HG02870 (cell line): ENCODE measurements at regions not wholly inside any gene's neighbourhood (a gene's known extent, or its start where the extent isn't known, plus 50 kb on each side); places are given as distances from the start of the nearest gene placed in this dataset.
"Not testable (repeated sequence)": the region's sequence is repeated elsewhere in the genome, so short reads cannot be mapped to it uniquely, and the experiment has no call there.

Experiments
- ATAC-seq: cut with Tn5 transposase; IDR thresholded peaks from one replicate; pipeline ENCODE4 v1.9.1; 2021; ENCODE audit warnings: mild to moderate bottlenecking, moderate library complexity; ENCODE audit not compliant: unreplicated experiment

- no peak for ATAC-seq
Observed at GRCh38 chr6:50993941-50994720, 175.5 kb downstream of the TFAP2B start.

GRCh38 chr6:50995036-50995435 lies 176.4 kb downstream of the TFAP2B start:
- no peak for ATAC-seq

GRCh38 chr6:50998905-50999304 lies 180.2 kb downstream of the TFAP2B start:
- ATAC-seq, result no peak

- no peak for ATAC-seq
Observed at GRCh38 chr6:51001399-51001798, 182.7 kb downstream of the TFAP2B start.

GRCh38 chr6:51004380-51004779 lies 185.7 kb downstream of the TFAP2B start:
- ATAC-seq, result no peak

- no peak for ATAC-seq
Observed at GRCh38 chr6:51005779-51006178, 187.1 kb downstream of the TFAP2B start.

- ATAC-seq, result no peak
Observed at GRCh38 chr6:51007237-51007636, 188.6 kb downstream of the TFAP2B start.

- not testable (repeated sequence) for ATAC-seq
Observed at GRCh38 chr6:51008693-51009092, 190.0 kb downstream of the TFAP2B start.

- ATAC-seq, result no peak
Observed at GRCh38 chr6:51013376-51013775, 194.7 kb downstream of the TFAP2B start.

GRCh38 chr6:51015394-51015793 lies 196.7 kb downstream of the TFAP2B start:
- ATAC-seq, result no peak

GRCh38 chr6:51016489-51016888 lies 197.8 kb downstream of the TFAP2B start:
- no peak for ATAC-seq

- no peak for ATAC-seq
Observed at GRCh38 chr6:51019806-51020205, 201.1 kb downstream of the TFAP2B start.

- no peak for ATAC-seq
Observed at GRCh38 chr6:51021171-51021570, 202.5 kb downstream of the TFAP2B start.

- ATAC-seq, result no peak
Observed at GRCh38 chr6:51024126-51024525, 205.5 kb downstream of the TFAP2B start.

GRCh38 chr6:51025082-51025777 lies 206.6 kb downstream of the TFAP2B start:
- no peak for ATAC-seq

GRCh38 chr6:51027283-51028065 lies 208.8 kb downstream of the TFAP2B start:
- ATAC-seq, result no peak

- no peak for ATAC-seq
Observed at GRCh38 chr6:51028276-51028675, 209.6 kb downstream of the TFAP2B start.

GRCh38 chr6:51029561-51029960 lies 210.9 kb downstream of the TFAP2B start:
- ATAC-seq, result no peak

- ATAC-seq, result no peak
Observed at GRCh38 chr6:51045548-51045947, 226.9 kb downstream of the TFAP2B start.

GRCh38 chr6:51049288-51049982 lies 230.8 kb downstream of the TFAP2B start:
- no peak for ATAC-seq
